Mesendoderm (in vitro differentiated cells): ENCODE measurements at regions not wholly inside any gene's neighbourhood (a gene's known extent, or its start where the extent isn't known, plus 50 kb on each side); places are given as distances from the start of the nearest gene placed in this dataset.

ENCODE experiments used
- DNase-seq: peaks from one replicate; pipeline ENCODE4 v3.0.0; 2013
- H2AK5ac ChIP-seq: 2 replicates; pipeline ENCODE4 v1.6.1; 2013; ENCODE audit warnings: low read length, inconsistent platforms
- H2BK120ac ChIP-seq: 2 replicates; pipeline ENCODE4 v1.6.1; 2013; ENCODE audit warnings: low read depth, mild to moderate bottlenecking, low read length, moderate library complexity, mixed read lengths
- H2BK15ac ChIP-seq: replicated peaks from 2 replicates; pipeline ENCODE4 v1.6.1; 2013; ENCODE audit warnings: low read depth, mild to moderate bottlenecking, moderate library complexity
- H2BK5ac ChIP-seq: 2 replicates; pipeline ENCODE4 v1.6.1; 2013; ENCODE audit warnings: low read length, inconsistent platforms
- H3K18ac ChIP-seq: 2 replicates; pipeline ENCODE4 v1.6.1; 2013; ENCODE audit warnings: mild to moderate bottlenecking, low read length, mixed read lengths
- H3K23ac ChIP-seq: one replicate; pipeline ENCODE4 v1.6.1; 2013; ENCODE audit warnings: low read length
- H3K27ac ChIP-seq: 2 replicates; pipeline ENCODE4 v1.5.1; 2013; ENCODE audit warnings: low read depth, mild to moderate bottlenecking, inconsistent platforms, low read length, moderate library complexity
- H3K27me3 ChIP-seq: 2 replicates; pipeline ENCODE4 v1.6.1; 2013; ENCODE audit warnings: low read length, control low read depth, mild to moderate bottlenecking, inconsistent platforms; ENCODE audit not compliant: insufficient read depth, poor library complexity
- H3K36me3 ChIP-seq: 2 replicates; pipeline ENCODE4 v1.6.1; 2013; ENCODE audit warnings: low read length, inconsistent platforms; ENCODE audit not compliant: control insufficient read depth, insufficient read depth
- H3K4ac ChIP-seq: one replicate; pipeline ENCODE4 v1.6.1; 2013; ENCODE audit warnings: low read depth, mild to moderate bottlenecking, low read length, moderate library complexity
- H3K4me1 ChIP-seq: 2 replicates; pipeline ENCODE4 v1.6.1; 2013; ENCODE audit warnings: low read depth, low read length, inconsistent platforms; ENCODE audit not compliant: control insufficient read depth
- H3K4me2 ChIP-seq: 2 replicates; pipeline ENCODE4 v1.6.1; 2013; ENCODE audit warnings: low read length
- H3K4me3 ChIP-seq: 2 replicates; pipeline ENCODE4 v1.5.1; 2013; ENCODE audit warnings: mild to moderate bottlenecking, low read length
- H3K56ac ChIP-seq: one replicate; pipeline ENCODE4 v1.6.1; 2013; ENCODE audit warnings: low read length
- H3K79me1 ChIP-seq: 2 replicates; pipeline ENCODE4 v1.6.1; 2013; ENCODE audit warnings: low read length, inconsistent platforms
- H3K79me2 ChIP-seq: 2 replicates; pipeline ENCODE4 v1.6.1; 2013; ENCODE audit warnings: mild to moderate bottlenecking, low read length; ENCODE audit not compliant: control insufficient read depth, insufficient read depth
- H3K9ac ChIP-seq: 2 replicates; pipeline ENCODE4 v1.6.1; 2013; ENCODE audit warnings: low read length, inconsistent platforms
- H4K5ac ChIP-seq: one replicate; pipeline ENCODE4 v1.6.1; 2013; ENCODE audit warnings: low read length
- H4K8ac ChIP-seq: one replicate; pipeline ENCODE4 v1.6.1; 2013; ENCODE audit warnings: low read depth, mild to moderate bottlenecking, control low read depth, low read length, moderate library complexity
- WGBS: extraction: QIAGEN DNeasy Blood & Tissue Kit; methylation state at CpG from one replicate; pipeline ENCODE4 v1.1.7; 2013; ENCODE audit warnings: low lambda C conversion rate, missing lambda C conversion rate; ENCODE audit not compliant: insufficient coverage; ENCODE audit errors: extremely low coverage; 5-methylcytosine and 5-hydroxymethylcytosine counted together

DNA sequence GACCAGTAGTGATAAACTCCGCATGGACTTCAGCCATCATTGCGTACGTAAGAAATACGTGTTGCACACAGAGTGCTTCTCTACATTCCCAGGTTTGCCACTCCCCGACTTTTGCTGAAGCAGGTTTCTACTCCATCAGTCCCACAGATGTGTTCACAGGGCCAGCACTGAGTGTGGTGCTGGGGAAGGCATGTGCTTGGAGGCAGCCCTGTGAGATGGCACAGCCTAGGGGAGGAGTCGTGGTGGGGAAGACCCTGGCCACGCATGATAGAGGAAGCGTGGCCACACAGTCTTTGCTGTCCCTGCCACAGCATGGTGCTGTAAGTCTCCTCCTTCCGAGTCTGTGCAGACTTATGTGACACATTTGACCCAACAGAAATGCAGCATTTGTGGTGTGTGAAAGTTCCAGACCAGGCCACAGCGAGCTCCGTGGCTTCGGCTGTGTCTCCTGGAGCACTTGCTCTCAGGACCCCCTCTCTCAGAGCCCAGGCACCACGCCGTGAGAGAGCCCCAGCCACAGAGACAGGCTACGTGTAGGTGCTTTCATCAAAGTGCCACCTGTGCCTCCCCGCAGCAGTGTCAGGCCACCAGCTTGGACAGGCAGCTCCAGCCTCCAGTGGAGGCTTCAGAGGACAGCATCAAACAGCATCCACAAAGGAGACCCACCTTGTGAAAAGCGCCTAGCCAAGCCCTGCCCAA, 197.8 kb downstream of the AUH start:
- no peak overlapping the region for H3K23ac ChIP-seq
- H3K9ac ChIP-seq: no peak overlapping the region
- no peak overlapping the region for H3K18ac ChIP-seq
- no peak overlapping the region for H3K4me3 ChIP-seq
- H3K4me2 ChIP-seq: no peak overlapping the region
- peaks cover 2% of the 10 kb centered on the region for H3K4me1 ChIP-seq
- no peak overlapping the region for H2BK15ac ChIP-seq
- no peak overlapping the region for H4K8ac ChIP-seq
- no peaks in the 10 kb centered on the region for H3K27me3 ChIP-seq
- no peaks in the 10 kb centered on the region for H3K79me2 ChIP-seq
- DNase-seq: no peak
- H4K5ac ChIP-seq: no peak overlapping the region
- H3K56ac ChIP-seq: no peak overlapping the region
- no peak overlapping the region for H3K27ac ChIP-seq
- WGBS: no CpG with 5 or more reads among the region's 17 CpGs
- no peak overlapping the region for H2AK5ac ChIP-seq
- H2BK120ac ChIP-seq: no peak overlapping the region
- no peak overlapping the region for H2BK5ac ChIP-seq
- H3K4ac ChIP-seq: no peak overlapping the region
- H3K79me1 ChIP-seq: no peaks in the 10 kb centered on the region
- H3K36me3 ChIP-seq: no peaks in the 10 kb centered on the region
